ENCODE measurements at regions not wholly inside any gene's neighbourhood (a gene's known extent, or its start where the extent isn't known, plus 50 kb on each side); places are given as distances from the start of the nearest gene placed in this dataset.
"Not testable (repeated sequence)": the region's sequence is repeated elsewhere in the genome, so short reads cannot be mapped to it uniquely, and the experiment has no call there.

DNA sequence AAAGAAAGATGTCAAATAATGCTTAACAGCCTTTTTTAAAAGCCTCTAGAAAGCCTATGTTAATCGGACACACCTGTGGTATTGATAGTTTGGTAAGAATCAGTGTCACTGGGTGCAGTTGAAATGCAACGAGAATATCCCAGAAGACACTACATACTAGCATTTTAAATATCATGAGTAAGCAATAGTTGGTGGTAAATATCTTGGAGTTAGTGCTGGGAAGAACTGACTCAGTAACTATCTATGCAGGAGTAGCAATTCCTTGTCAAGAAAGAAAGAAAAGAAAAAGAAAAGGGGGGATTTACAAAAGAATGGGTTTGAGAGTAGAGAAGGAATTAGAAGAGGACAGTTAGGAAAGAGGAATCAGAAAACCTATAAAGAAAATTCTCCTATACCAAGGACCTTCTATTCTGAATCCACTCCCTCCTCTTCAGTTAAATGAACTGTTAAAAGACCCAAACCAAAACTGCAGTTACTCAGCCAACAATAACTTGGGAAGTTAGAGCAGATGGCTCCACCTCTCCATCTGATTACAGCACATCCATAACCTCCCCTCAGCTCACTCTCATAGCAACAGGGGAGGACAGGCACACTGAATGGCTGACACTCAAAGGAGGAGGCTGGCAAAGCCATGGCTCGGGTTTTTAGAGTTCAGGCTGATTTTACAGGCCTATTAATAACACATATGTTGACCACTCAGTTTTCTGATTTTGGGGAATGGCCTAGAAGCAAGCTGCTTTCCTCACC is 207.6 kb upstream of the MDFIC2 start:
- in situ Hi-C loops (cut with MboI; ENCODE audit: low sequenced_read_pairs): no loop called here

DNA sequence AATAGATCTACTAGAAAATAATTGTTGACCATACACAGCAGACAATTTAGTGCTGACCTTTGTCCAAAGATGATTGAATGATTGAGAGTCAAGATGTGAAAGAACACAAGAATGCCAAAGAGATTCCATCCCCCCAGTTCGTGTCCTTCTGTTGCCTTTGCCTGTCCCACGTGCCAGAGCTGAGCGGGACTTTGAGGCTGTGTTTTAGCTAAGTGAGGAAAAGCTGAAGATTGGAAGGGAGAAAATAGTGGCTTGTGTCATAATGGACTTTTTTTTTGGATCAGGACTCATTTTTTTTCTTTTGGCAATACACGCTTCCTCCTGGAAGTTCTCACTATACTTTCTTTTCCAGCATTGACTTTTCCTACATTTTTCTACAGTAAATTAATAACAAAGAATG is 206.6 kb upstream of the MDFIC2 start:
- in situ Hi-C loops (cut with MboI; ENCODE audit: low sequenced_read_pairs): no loop called here

DNA sequence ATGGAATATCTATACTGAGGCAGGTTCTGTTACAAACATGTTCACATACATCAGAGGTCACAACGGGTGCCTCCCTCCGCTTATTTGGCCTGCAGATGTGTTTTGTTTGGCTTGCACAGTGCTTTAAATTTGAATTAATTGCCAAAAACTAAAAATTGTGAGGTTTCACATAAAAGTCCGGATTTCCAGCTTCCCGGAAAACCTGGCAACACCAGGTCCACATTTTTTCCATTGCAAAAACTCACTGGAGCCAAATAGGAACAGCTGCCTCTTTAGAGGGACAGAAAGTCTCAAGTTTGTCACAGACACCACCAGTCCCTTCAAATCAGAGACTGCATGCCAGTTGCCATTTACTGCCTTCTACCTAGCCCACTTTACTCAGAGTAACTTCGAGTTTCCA is 205.9 kb upstream of the MDFIC2 start:
- in situ Hi-C loops (cut with MboI; ENCODE audit: low sequenced_read_pairs): no loop called here

DNA sequence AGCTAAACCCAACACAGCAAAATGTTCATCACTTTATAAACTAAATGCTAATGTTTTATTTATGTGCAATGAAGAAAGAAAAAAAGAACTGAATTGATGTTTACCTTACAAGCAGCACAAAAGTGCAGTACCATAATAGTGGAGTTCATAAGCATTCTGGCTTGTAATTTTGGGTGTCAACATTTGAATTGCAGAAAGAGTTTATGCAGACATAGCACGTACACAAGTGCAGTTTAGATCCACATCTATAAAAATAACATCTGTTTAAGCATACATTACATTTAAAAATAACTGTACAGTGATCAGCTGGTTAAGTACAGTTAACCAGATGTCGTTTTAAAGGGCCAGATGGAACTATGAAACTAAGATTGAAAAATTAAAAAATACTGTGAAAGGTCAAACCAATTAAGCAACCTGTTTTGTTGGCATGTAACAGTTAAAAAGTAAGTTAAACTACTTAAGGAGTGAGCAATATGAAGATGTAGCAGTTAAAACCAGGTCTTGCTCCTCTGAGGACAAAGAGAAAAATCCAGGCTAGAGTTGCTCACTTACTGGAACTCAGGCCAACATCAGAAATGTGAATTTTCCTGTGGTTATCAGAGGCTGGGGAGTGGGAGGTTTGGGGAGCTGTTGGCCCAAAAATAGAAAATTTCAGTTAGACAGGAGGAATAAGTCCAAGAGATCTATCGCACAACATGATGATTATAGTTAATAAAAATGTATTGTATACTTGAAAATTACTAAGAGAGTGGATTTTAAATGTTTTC is 204.9 kb upstream of the MDFIC2 start:
- in situ Hi-C loops (cut with MboI; ENCODE audit: low sequenced_read_pairs): no loop called here

DNA sequence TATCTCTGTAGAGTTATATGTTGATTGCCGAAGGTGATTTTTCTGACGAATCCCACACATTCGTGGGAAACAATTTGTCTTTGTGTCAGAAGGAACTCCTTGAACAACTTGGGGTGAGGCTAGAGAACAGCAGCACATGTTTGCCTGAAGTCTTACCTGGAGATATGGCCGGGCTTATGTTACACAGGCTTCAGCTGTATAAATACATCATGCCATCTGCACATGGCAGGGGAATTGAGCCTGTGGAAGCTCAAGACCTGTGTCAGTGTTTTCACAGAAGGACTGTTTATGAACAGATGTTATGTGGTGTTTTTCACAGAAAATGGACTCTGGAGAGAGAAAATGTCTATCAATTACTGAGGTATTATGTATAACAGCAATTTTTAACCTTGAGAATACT is 203.6 kb upstream of the MDFIC2 start:
- in situ Hi-C loops (cut with MboI; ENCODE audit: low sequenced_read_pairs): no loop called here

DNA sequence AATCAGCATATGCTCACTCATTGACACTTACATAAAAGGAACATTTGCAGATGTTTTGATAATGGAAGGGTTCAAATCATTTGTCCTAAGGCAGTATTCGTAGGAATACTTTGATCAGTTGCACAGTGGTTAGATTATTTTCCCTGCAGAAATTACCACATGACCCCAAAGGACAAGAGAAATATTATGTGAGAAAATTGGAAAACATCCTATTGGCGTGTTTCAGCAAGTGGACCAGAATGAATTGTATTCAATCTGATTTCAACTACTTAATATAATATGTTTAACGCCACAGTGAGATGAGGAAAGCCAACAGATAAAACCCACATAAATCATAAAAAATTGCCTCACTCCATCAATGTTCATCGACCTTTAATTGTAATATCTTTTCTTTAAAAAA is 195.0 kb upstream of the MDFIC2 start:
- in situ Hi-C loops (cut with MboI; ENCODE audit: low sequenced_read_pairs): no loop called here

DNA sequence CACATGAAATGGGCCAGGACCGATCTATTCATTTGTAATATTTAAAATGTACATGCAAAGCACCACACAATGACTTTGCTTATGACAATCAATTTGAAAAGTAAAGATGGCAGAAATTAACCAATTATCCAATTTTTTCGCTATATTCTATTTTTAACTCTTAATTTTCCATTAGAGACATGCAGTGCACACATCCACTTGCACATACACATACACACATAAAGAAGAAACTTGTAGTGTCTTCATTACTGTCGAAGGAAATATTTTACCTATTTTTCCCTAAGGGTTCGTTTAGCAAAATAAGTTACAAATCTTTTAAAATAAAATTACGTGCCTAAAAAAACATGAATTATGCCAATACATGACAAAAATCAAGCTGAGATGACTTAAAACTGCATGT is 194.3 kb upstream of the MDFIC2 start:
- in situ Hi-C loops (cut with MboI; ENCODE audit: low sequenced_read_pairs): no loop called here

DNA sequence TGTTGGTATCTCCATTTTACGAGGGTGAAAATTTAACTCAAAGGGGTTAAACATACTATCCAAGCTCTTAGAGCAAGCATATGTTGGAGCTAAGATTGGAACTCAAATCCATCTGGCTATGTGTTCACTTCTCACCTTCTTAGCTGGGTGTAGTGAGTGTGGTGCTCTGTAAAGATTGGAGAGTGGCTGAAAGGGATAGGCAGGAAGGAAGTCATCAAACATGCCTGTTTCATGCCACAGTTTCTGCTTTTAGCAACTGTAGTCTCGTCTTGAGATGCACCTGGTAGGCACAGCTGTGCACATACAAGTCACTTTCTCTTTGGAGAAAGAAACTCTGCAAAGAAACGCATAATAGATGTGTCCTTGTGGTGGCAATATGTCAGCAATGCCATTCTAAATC is 189.1 kb upstream of the MDFIC2 start:
- in situ Hi-C loops (cut with MboI; ENCODE audit: low sequenced_read_pairs): no loop called here

DNA sequence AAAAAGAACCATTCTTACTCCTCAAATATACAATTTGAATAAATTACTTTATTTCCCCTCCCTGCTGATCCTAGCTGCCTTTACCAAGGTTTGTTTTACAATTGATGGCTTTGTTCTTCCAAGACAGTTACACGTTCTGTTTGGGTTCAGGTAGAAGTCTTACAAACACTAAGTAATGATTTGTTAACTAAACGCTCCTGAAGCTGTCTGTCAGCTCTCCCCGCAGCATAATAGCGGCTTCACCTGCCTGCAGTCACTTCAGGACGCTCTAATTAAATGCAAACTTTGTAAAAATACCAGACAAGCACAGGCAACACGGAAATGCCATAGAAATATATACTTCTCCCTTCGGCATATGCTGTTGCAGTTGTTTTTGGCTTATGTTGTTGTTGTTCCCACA is 176.4 kb upstream of the MDFIC2 start:
- in situ Hi-C loops (cut with MboI; ENCODE audit: low sequenced_read_pairs): no loop called here

DNA sequence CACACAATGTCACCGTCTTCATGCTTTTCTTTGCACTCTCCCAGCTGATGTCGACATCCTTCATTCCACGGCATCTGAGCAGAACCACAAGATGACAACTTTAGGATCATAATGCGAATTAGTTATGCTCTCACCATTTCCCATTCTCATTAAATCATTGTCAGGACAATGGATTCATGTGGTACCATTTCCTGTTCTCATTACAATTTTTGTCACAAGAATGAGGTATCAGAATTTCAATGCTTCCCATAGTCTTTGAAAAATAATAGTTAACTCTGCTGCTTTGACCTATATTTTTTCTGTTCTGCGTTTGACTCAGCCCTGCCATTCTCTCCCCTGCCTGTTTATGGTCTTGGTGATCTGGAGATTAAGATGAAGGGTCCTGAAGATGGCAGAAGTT is 175.7 kb upstream of the MDFIC2 start:
- in situ Hi-C loops (cut with MboI; ENCODE audit: low sequenced_read_pairs): no loop called here

DNA sequence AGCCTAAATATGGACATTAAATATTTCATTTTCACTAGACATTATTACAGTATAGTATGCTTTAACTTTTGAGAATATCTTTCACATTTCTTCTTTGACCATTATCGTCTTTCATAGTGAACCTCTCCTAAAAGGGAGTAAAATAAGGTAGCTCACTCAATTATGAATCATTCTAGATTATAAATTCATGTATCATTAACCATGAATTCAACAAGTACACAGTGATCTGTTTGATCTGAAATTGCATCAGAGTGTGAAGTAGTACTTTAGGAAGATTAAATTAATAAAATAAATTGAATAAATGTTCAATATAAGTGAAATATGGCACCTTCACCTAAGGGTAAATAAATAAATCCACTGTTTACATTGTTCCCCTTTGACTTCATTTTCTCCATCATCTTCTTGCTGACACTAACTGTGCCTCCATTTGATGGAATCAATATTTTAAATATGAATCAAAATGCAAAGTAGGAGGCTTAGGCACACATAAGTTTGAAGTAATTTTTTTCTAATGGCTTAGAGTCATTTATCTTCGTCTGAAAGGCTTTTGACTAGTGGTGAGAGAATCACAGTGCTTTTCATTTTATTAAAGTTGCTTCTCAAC is 174.1 kb upstream of the MDFIC2 start:
- in situ Hi-C loops (cut with MboI; ENCODE audit: low sequenced_read_pairs): no loop called here

DNA sequence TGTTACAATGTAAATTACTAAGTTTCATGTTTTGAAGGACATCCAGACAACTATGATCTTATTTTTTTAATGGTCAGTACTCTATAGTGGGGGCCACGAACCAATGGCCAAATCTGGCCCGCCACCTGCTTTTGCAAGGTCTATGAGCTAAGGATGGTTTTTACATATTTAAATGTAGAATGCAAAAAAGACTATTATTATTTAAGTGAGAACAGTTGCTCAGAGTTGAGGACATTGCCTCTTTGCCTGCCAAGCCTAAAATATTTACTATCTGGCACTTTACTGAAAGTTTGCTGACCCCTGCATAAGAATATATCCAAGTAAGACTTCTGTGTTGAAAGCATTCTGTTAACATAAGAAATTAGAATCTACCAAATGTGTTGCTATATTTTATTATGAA is 163.7 kb upstream of the MDFIC2 start:
- in situ Hi-C loops (cut with MboI; ENCODE audit: low sequenced_read_pairs): no loop called here

DNA sequence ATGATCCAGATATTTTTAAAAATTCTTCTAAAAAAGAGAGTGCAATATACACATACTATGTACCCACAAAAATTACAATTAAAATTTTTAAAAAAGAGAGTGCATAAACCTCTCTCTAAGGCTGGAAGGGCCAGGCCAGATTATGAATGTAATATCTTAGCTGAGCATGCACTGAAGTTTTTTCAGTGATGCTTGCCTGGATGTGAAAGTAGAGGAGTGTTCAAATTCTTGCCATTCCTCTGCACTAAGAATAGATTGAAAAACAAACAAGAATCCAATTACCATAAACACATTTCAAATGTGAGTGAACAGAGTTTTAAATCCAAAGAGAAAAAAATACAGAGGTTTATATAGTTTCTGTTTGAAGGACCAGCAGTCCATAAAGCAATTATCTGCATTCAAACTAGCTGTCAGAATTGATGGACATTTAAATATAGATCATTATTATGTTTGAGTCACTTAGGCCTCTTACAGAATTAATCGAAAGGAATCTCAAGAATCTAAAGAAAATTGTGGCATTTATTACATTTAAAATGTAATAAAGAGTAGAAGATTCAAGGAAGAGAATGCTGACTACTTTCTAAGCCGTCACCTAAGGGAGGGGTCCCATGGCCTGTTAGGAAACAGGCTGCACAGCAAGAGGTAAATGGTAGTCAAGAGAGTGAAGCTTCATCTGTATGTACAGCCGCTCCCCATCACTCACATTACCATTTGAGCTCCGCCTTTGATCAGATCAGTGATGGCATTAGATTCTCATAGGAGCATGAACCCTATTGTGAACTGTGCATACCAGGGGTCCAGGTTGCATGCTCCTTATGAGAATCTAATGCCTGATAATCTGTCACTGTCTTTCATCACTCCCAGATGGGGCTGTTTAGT is 159.3 kb upstream of the MDFIC2 start:
- in situ Hi-C loops (cut with MboI; ENCODE audit: low sequenced_read_pairs): no loop called here

DNA sequence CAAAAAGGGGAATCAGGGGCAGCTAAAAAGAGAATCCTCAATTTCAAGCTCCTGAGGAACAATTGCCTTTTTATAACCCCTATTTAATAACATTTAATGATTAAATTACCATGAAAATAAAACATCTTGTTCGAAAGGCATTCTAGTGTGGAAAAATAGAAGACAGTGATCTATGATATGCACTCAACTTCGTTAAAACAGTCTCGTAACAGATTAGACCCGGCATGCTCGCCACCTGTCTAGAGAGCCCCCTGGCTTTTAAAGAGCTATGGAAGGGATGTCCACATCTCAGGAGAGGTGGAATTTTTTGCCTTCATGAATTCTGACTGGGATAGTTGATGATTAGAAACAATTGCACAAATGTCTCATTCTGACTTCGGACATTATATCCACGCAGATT is 153.7 kb upstream of the MDFIC2 start:
- in situ Hi-C loops (cut with MboI; ENCODE audit: low sequenced_read_pairs): no loop called here

DNA sequence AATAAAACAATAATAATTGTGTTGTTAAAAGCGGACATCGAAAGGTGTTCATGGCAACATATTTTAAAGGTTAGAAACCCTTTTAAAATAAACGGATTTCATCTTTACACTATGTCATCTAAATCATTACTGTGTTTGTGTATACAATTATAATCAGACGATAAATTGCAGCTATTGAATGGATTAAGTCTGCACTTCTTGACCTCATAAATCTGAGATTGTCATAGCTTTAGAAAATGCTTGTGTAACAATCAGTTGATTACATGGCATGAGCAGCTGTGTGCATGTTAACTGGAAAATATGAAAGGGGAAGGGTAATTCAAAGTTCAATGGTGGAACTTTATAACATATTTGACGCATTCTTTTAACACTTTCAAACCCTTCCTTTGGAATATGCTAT is 152.4 kb upstream of the MDFIC2 start:
- in situ Hi-C loops (cut with MboI; ENCODE audit: low sequenced_read_pairs): no loop called here

DNA sequence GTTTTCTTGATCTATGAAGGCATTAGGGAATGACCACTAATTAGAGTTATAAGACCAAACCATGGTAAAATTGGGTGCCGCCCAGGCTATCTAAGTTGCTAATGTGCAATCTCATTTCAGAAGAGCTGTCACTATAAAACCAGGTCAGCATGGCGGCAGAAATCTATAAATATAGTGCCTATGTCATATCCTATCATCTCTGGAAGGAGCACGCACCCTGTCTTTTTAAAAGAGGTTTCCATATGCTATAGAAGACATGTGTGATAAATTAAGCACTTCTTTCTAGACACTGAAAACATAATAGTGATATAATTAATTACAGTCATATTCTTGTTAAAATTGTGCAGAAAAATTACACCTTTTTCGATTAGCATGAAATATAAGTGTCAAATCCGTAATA is 152.0 kb upstream of the MDFIC2 start:
- in situ Hi-C loops (cut with MboI; ENCODE audit: low sequenced_read_pairs): no loop called here

DNA sequence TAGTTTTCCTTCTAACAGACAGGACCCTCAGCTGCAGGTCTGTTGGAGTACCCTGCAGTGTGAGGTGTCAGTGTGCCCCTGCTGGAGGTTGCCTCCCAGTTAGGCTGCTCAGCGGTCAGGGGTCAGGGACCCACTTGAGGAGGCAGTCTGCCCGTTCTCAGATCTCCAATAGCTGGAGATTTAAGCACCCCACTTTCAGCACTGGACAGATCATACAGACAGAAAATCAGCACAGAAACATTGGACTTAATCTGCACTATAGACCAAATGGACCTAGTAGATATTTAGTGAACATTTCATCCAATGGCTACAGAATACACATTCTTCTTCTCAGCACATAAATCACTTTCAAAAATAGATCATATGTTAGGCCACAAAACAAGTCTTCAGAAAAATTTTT is 137.8 kb upstream of the MDFIC2 start:
- in situ Hi-C loops (cut with MboI; ENCODE audit: low sequenced_read_pairs): not testable (repeated sequence)

DNA sequence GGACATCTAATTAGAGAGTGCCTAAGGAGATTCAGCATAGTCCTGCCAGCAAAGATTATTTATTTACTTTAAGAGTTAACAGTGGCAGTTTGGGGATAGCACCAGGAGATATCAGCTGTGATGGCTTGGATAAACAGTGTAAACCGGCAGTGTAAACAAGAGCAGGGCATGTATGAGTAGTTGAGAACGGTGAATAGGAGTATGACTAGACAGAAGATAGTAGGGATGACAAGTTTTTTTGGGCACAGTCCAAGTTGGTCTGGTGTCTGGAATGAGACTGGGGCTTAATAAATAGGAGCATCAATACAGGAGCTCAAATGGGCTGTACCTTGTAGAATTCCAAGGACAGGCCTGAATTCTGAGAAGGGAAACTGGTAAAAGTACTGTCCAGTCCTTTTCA is 123.0 kb upstream of the MDFIC2 start:
- in situ Hi-C loops (cut with MboI; ENCODE audit: low sequenced_read_pairs): not testable (repeated sequence)

DNA sequence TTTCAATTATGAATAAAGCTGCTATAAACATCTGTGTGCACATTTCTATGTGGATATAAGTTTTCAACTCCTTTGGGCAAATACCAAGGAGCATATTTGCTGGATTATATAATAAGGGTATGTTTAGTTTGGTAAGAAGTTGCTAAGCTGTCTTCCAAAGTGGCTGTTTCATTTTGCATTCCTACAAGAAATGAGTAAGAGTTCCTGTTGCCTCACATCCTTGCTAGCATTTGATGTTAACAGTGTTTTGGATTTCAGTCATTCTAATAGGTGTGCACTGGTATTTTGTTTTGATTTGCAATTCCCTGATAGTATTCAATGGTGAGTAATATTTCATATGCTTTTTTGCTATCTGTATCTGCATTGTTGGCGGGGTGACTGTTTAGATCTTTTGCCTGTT is 120.7 kb upstream of the MDFIC2 start:
- in situ Hi-C loops (cut with MboI; ENCODE audit: low sequenced_read_pairs): no loop called here

DNA sequence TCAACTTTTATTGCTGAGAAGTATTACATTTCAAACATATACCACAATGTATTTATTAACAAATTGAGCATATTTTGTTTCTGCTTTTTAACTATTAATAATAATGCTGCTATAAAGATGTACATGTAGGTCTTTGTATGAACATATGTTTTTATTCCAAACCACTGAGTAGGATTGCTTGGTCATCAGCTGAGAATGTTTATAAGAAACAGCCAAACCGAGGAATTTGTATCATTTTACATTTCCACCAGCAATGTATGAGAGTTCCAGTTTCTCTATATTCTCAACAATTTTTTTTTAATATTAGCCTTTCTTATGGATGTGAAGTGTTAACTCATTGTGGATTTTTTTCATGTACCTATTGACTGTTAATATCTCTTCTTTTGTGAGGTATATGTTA is 119.5 kb upstream of the MDFIC2 start:
- in situ Hi-C loops (cut with MboI; ENCODE audit: low sequenced_read_pairs): no loop called here

DNA sequence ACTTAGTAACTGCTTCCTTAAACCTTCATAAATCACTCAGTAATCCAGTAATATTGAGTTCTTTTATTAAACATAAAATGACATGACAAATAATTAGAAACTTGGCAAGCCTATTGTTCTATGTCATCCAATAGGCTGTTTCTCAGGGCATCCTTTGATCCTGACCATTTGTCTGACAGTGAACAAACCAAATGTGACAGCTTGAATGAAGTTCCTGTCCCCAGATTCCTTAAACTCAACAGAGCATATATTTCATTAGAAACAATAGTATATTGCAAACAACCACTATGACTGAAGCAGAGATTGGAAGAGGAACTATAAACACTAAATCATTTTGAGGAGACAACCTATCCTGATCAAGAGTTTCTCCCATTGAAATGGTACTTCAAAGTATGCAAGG is 113.6 kb upstream of the MDFIC2 start:
- in situ Hi-C loops (cut with MboI; ENCODE audit: low sequenced_read_pairs): no loop called here

Data from HL-60/S4 (cell line).